SK-N-SH (cell line): ENCODE measurements at regions not wholly inside any gene's neighbourhood (a gene's known extent, or its start where the extent isn't known, plus 50 kb on each side); places are given as distances from the start of the nearest gene placed in this dataset.

Experiments used
- CHD2 ChIP-seq: fragments of 150-350 bp; IDR thresholded peaks from 2 replicates; pipeline ENCODE4 v1.6.1; 2018; ENCODE audit warnings: low read length; ENCODE audit not compliant: partially characterized antibody
- EP300 ChIP-seq, 2 experiments: IDR thresholded peaks; 2 replicates each; pipeline versions ENCODE4 v1.4.0 to v1.6.1; 2012; ENCODE audit warnings: borderline replicate concordance in 1 of 2, low read depth in 1 of 2, low read length in 1 of 2
- GABPA ChIP-seq: IDR thresholded peaks from 2 replicates; pipeline ENCODE4 v1.4.0; 2012; ENCODE audit warnings: low read depth, mild to moderate bottlenecking
- JUND ChIP-seq: IDR thresholded peaks from 2 replicates; pipeline ENCODE4 v1.4.0; 2012
- MEF2A ChIP-seq: IDR thresholded peaks from 2 replicates; pipeline ENCODE4 v1.4.0; 2012; ENCODE audit warnings: low read depth, borderline replicate concordance
- POLR2AphosphoS5 ChIP-seq: IDR thresholded peaks from 2 replicates; pipeline ENCODE4 v1.6.1; 2012; ENCODE audit warnings: low read depth, low read length
- RCOR1 ChIP-seq: fragments of 150-350 bp; IDR thresholded peaks from 2 replicates; pipeline ENCODE4 v1.6.1; 2017; ENCODE audit warnings: antibody characterized with exemption, low read length
- RXRA ChIP-seq: IDR thresholded peaks from 2 replicates; pipeline ENCODE4 v1.4.0; 2012; ENCODE audit warnings: low read depth, mild to moderate bottlenecking, borderline replicate concordance
- TAF1 ChIP-seq: IDR thresholded peaks from 2 replicates; pipeline ENCODE4 v1.6.1; 2012; ENCODE audit warnings: low read depth, mild to moderate bottlenecking, low read length, moderate library complexity, borderline replicate concordance
- USF2 ChIP-seq: fragments of 150-350 bp; IDR thresholded peaks from 2 replicates; pipeline ENCODE4 v1.6.1; 2017; ENCODE audit warnings: antibody characterized with exemption, low read length, low read depth, borderline replicate concordance
- YY1 ChIP-seq: IDR thresholded peaks from 2 replicates; pipeline ENCODE4 v1.4.0; 2012; ENCODE audit warnings: low read depth, mild to moderate bottlenecking
- TF ChIP-seq, protein P1 (sequence below): fragments of 200-600 bp; sonication (generic); IDR thresholded peaks from 2 replicates; pipeline ENCODE4 v1.6.1; 2017; ENCODE audit warnings: antibody characterized with exemption, mild to moderate bottlenecking, moderate library complexity
- TF ChIP-seq, protein P2 (sequence below): IDR thresholded peaks from 2 replicates; pipeline ENCODE4 v1.6.1; 2012; ENCODE audit warnings: mild to moderate bottlenecking, low read depth, low read length, moderate library complexity

- TF ChIP-seq GABPA: no peak
- TF ChIP-seq, protein P1, sequence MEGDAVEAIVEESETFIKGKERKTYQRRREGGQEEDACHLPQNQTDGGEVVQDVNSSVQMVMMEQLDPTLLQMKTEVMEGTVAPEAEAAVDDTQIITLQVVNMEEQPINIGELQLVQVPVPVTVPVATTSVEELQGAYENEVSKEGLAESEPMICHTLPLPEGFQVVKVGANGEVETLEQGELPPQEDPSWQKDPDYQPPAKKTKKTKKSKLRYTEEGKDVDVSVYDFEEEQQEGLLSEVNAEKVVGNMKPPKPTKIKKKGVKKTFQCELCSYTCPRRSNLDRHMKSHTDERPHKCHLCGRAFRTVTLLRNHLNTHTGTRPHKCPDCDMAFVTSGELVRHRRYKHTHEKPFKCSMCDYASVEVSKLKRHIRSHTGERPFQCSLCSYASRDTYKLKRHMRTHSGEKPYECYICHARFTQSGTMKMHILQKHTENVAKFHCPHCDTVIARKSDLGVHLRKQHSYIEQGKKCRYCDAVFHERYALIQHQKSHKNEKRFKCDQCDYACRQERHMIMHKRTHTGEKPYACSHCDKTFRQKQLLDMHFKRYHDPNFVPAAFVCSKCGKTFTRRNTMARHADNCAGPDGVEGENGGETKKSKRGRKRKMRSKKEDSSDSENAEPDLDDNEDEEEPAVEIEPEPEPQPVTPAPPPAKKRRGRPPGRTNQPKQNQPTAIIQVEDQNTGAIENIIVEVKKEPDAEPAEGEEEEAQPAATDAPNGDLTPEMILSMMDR: no peak
- no peak for TF ChIP-seq POLR2AphosphoS5
- TF ChIP-seq JUND: no peak
- TF ChIP-seq TAF1: no peak
- no peak for TF ChIP-seq EP300 (IDR thresholded peaks at IDR 0.05; ENCODE audit: borderline replicate concordance in 1 of 2, low read depth in 1 of 2, low read length in 1 of 2)
- TF ChIP-seq RCOR1: no peak
- TF ChIP-seq, protein P2, sequence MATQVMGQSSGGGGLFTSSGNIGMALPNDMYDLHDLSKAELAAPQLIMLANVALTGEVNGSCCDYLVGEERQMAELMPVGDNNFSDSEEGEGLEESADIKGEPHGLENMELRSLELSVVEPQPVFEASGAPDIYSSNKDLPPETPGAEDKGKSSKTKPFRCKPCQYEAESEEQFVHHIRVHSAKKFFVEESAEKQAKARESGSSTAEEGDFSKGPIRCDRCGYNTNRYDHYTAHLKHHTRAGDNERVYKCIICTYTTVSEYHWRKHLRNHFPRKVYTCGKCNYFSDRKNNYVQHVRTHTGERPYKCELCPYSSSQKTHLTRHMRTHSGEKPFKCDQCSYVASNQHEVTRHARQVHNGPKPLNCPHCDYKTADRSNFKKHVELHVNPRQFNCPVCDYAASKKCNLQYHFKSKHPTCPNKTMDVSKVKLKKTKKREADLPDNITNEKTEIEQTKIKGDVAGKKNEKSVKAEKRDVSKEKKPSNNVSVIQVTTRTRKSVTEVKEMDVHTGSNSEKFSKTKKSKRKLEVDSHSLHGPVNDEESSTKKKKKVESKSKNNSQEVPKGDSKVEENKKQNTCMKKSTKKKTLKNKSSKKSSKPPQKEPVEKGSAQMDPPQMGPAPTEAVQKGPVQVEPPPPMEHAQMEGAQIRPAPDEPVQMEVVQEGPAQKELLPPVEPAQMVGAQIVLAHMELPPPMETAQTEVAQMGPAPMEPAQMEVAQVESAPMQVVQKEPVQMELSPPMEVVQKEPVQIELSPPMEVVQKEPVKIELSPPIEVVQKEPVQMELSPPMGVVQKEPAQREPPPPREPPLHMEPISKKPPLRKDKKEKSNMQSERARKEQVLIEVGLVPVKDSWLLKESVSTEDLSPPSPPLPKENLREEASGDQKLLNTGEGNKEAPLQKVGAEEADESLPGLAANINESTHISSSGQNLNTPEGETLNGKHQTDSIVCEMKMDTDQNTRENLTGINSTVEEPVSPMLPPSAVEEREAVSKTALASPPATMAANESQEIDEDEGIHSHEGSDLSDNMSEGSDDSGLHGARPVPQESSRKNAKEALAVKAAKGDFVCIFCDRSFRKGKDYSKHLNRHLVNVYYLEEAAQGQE: no peak
- no peak for TF ChIP-seq YY1
- no peak for TF ChIP-seq MEF2A
- TF ChIP-seq USF2: no peak
- no peak for TF ChIP-seq CHD2
- TF ChIP-seq RXRA: no peak
These were observed 589.9 kb upstream of the GNPDA2 start for GRCh38 chr4:45316257-45316656.
